ENCODE measurements at regions not wholly inside any gene's neighbourhood (a gene's known extent, or its start where the extent isn't known, plus 50 kb on each side); places are given as distances from the start of the nearest gene placed in this dataset.

DNA sequence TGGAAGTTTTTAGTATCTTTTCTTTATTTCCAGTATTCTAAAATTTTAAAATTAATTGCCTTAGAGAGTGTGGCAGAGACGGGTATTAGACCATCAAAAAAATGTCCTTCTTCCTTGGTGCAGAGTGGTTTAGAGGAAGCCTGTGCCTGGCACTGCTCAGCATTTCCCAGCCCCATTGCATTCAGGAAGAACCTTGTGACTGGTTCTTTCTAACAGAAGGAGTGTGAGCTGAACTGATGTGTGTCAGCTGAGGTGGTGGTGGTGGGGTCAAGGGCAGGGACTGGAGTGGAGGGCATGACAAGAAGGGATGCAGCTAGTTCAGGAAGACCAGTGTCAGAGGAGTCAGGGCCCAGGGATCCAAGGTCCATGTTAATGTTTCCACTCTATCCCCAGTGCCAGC lies 58.7 kb upstream of the FDX1 start:
- H3K9ac ChIP-seq (ENCODE audit: low read depth in 1 of 2, low read length in 2 of 2) = no peak overlapping the region
- no peaks in the 10 kb centered on the region for H3K9me3 ChIP-seq (ENCODE audit: control insufficient read depth in 4 of 4, low read length in 3 of 4)
- WGBS = 91% methylated on average over 1 of the region's 1 CpG
- H3K27ac ChIP-seq (ENCODE audit: low read depth in 1 of 2, low read length in 2 of 2) = no peak overlapping the region
- DNase-seq (ENCODE audit: low spot score) = no peak
- TF ChIP-seq, protein P1, sequence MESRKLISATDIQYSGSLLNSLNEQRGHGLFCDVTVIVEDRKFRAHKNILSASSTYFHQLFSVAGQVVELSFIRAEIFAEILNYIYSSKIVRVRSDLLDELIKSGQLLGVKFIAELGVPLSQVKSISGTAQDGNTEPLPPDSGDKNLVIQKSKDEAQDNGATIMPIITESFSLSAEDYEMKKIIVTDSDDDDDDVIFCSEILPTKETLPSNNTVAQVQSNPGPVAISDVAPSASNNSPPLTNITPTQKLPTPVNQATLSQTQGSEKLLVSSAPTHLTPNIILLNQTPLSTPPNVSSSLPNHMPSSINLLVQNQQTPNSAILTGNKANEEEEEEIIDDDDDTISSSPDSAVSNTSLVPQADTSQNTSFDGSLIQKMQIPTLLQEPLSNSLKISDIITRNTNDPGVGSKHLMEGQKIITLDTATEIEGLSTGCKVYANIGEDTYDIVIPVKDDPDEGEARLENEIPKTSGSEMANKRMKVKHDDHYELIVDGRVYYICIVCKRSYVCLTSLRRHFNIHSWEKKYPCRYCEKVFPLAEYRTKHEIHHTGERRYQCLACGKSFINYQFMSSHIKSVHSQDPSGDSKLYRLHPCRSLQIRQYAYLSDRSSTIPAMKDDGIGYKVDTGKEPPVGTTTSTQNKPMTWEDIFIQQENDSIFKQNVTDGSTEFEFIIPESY (IDR thresholded peaks at IDR 0.05) = no peak
- TF ChIP-seq MAX (IDR thresholded peaks at IDR 0.05) (no peak), YY1 (IDR thresholded peaks at IDR 0.05) (no peak), GABPA (IDR thresholded peaks at IDR 0.05 in 1 of 2, conservative IDR thresholded peaks at IDR 0.05 in 1 of 2) (no peak), HNF4A (conservative IDR thresholded peaks at IDR 0.05) (no peak), FOXA1 (IDR thresholded peaks at IDR 0.05) (no peak), ATF3 (IDR thresholded peaks at IDR 0.05) (no peak), TAF1 (conservative IDR thresholded peaks at IDR 0.05) (no peak), FOXA2 (IDR thresholded peaks at IDR 0.05) (no peak), JUND (IDR thresholded peaks at IDR 0.05) (no peak)
- TF ChIP-seq, protein P2, sequence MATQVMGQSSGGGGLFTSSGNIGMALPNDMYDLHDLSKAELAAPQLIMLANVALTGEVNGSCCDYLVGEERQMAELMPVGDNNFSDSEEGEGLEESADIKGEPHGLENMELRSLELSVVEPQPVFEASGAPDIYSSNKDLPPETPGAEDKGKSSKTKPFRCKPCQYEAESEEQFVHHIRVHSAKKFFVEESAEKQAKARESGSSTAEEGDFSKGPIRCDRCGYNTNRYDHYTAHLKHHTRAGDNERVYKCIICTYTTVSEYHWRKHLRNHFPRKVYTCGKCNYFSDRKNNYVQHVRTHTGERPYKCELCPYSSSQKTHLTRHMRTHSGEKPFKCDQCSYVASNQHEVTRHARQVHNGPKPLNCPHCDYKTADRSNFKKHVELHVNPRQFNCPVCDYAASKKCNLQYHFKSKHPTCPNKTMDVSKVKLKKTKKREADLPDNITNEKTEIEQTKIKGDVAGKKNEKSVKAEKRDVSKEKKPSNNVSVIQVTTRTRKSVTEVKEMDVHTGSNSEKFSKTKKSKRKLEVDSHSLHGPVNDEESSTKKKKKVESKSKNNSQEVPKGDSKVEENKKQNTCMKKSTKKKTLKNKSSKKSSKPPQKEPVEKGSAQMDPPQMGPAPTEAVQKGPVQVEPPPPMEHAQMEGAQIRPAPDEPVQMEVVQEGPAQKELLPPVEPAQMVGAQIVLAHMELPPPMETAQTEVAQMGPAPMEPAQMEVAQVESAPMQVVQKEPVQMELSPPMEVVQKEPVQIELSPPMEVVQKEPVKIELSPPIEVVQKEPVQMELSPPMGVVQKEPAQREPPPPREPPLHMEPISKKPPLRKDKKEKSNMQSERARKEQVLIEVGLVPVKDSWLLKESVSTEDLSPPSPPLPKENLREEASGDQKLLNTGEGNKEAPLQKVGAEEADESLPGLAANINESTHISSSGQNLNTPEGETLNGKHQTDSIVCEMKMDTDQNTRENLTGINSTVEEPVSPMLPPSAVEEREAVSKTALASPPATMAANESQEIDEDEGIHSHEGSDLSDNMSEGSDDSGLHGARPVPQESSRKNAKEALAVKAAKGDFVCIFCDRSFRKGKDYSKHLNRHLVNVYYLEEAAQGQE (IDR thresholded peaks at IDR 0.05) = no peak
- no peaks in the 10 kb centered on the region for H3K36me3 ChIP-seq (ENCODE audit: control insufficient read depth in 4 of 4, insufficient read depth in 3 of 4, low read depth in 1 of 4, low read length in 3 of 4)
- H3K27me3 ChIP-seq (ENCODE audit: control insufficient read depth in 4 of 4, insufficient read depth in 4 of 4, low read length in 3 of 4) = no peaks in the 10 kb centered on the region
- H3K4me1 ChIP-seq (ENCODE audit: control insufficient read depth in 4 of 4, insufficient read depth in 4 of 4, low read length in 3 of 4) = peaks cover 0 to 24% (median 14%) of the 10 kb centered on the region in 4 donors
- no peak overlapping the region for H3K4me3 ChIP-seq (ENCODE audit: low read depth in 1 of 3, low read length in 3 of 3)

DNA sequence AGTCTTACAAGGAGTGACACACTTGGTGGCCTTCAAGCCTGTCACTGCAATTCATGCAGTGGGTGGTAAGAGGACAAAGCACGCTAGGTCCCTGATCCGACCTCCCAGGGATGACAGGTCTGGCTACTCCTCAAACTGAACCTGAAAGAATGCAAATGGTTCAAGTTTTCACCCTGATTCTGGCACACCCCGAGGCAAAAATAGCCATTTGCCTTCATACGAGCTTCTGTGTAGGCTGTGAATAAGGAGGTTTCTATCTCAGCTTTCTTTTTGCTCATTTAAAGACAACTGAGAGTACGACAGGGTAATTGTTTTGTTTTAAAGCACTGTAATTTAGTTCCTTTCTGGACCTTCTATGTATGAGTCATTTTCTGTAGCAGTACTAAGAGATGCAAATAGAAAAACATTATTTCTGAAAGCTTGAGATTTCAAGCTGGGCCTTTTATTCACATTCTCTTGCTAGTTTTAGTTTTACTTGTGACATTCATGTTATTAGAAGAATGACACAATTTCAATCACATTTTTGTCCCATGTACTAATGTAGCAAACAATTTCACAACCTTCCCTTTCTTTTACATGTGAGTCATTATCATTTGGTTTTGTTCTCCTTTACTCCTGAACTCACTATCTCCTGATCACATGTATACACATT lies 56.6 kb upstream of the FDX1 start:
- H3K9ac ChIP-seq (ENCODE audit: low read depth in 1 of 2, low read length in 2 of 2) = no peak overlapping the region
- TF ChIP-seq HNF4G (IDR thresholded peaks at IDR 0.05) (no peak), RXRA (IDR thresholded peaks at IDR 0.05) (no peak), HNF4A (conservative IDR thresholded peaks at IDR 0.05) (peak in 1 of 2 donors; percentile 6), JUND (IDR thresholded peaks at IDR 0.05) (peak in 1 of 2 donors; percentile 14)
- WGBS = 84% methylated on average over 5 of the region's 5 CpGs
- H3K27ac ChIP-seq (ENCODE audit: low read depth in 1 of 2, low read length in 2 of 2) = peak overlapping the region; percentile 36 to 60
- H3K9me3 ChIP-seq (ENCODE audit: control insufficient read depth in 4 of 4, low read length in 3 of 4) = no peaks in the 10 kb centered on the region
- H3K27me3 ChIP-seq (ENCODE audit: control insufficient read depth in 4 of 4, insufficient read depth in 4 of 4, low read length in 3 of 4) = no peaks in the 10 kb centered on the region
- peaks cover 0 to 33% (median 18%) of the 10 kb centered on the region in 4 donors for H3K4me1 ChIP-seq (ENCODE audit: control insufficient read depth in 4 of 4, insufficient read depth in 4 of 4, low read length in 3 of 4)
- H3K4me3 ChIP-seq (ENCODE audit: low read depth in 1 of 3, low read length in 3 of 3) = no peak overlapping the region
- no peak for DNase-seq (ENCODE audit: low spot score)
- no peaks in the 10 kb centered on the region for H3K36me3 ChIP-seq (ENCODE audit: control insufficient read depth in 4 of 4, insufficient read depth in 3 of 4, low read depth in 1 of 4, low read length in 3 of 4)
